ENCODE measurements at regions not wholly inside any gene's neighbourhood (a gene's known extent, or its start where the extent isn't known, plus 50 kb on each side); places are given as distances from the start of the nearest gene placed in this dataset.

DNA sequence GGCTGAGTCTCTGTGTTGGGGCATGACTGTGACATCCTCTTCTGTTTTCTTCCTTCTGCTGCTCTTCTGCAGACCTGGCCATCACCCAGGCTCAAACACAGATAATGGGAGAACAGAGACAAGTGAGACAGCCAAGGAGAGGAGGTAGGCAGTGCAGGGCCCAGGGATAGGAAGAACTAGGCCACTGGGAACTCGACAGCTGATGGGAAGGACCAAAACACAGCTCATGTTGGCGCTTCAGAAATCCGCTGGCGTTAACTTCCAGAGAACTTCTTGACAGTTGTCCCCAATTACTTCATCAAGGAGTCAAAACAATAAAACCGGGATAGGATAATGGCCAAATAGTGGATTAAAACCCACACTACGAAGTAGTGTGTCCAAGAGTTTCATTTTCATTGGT, 97.0 kb upstream of the PALS2 start:
- TF ChIP-seq, protein P1, sequence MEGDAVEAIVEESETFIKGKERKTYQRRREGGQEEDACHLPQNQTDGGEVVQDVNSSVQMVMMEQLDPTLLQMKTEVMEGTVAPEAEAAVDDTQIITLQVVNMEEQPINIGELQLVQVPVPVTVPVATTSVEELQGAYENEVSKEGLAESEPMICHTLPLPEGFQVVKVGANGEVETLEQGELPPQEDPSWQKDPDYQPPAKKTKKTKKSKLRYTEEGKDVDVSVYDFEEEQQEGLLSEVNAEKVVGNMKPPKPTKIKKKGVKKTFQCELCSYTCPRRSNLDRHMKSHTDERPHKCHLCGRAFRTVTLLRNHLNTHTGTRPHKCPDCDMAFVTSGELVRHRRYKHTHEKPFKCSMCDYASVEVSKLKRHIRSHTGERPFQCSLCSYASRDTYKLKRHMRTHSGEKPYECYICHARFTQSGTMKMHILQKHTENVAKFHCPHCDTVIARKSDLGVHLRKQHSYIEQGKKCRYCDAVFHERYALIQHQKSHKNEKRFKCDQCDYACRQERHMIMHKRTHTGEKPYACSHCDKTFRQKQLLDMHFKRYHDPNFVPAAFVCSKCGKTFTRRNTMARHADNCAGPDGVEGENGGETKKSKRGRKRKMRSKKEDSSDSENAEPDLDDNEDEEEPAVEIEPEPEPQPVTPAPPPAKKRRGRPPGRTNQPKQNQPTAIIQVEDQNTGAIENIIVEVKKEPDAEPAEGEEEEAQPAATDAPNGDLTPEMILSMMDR (IDR thresholded peaks at IDR 0.05): no peak
- TF ChIP-seq ZFX (IDR thresholded peaks at IDR 0.05; ENCODE audit: borderline replicate concordance): no peak

All from 22Rv1 (cell line).